Lower leg skin (tissue), 3 donors: ENCODE measurements at regions not wholly inside any gene's neighbourhood (a gene's known extent, or its start where the extent isn't known, plus 50 kb on each side); places are given as distances from the start of the nearest gene placed in this dataset.

Experiments
- CTCF ChIP-seq, 3 donors: fragments of 450-650 bp; IDR thresholded peaks; one replicate each; pipeline ENCODE4 v1.5.1; 2016; ENCODE audit warnings: antibody characterized with exemption in 3 of 3, mild to moderate bottlenecking in 3 of 3, moderate library complexity in 2 of 3
- POLR2A ChIP-seq, 2 donors: fragments of 450-650 bp; IDR thresholded peaks; one replicate each; pipeline ENCODE4 v1.6.1; 2016 to 2017; ENCODE audit warnings: antibody characterized with exemption in 2 of 2, mild to moderate bottlenecking in 1 of 2, moderate library complexity in 1 of 2

- TF ChIP-seq CTCF (IDR thresholded peaks at IDR 0.05) (no peak), POLR2A (IDR thresholded peaks at IDR 0.05) (no peak)
Observed at GRCh38 chr14:98059106-98059505, 1212.9 kb downstream of the BCL11B start.
